Spleen (tissue), 7 donors: ENCODE measurements at regions not wholly inside any gene's neighbourhood (a gene's known extent, or its start where the extent isn't known, plus 50 kb on each side); places are given as distances from the start of the nearest gene placed in this dataset.

Source experiments
- POLR2A ChIP-seq, 3 donors: fragments of 450-650 bp; IDR thresholded peaks; one replicate each; pipeline ENCODE4 v1.5.1; 2017; ENCODE audit warnings: antibody characterized with exemption in 3 of 3, mild to moderate bottlenecking in 1 of 3
- TF ChIP-seq, protein P1 (sequence below), 11 experiments: fragments of 200-600 bp in 7 of 11; fragments of 450-650 bp in 4 of 11; sonication (generic) in 4 of 11; IDR thresholded peaks in 8 of 11; conservative IDR thresholded peaks in 3 of 11; 1 replicate in 7 of 11; 2 replicates in 4 of 11; pipeline versions ENCODE4 v1.4.0 to v1.8.0; 2016 to 2021; ENCODE audit warnings: antibody characterized with exemption in 11 of 11, inconsistent platforms in 4 of 11, mild to moderate bottlenecking in 1 of 11
- donor health status: DM: no; HTN: no; CAD: no; lungs with moderate emphysema.
- donor health status: DM: no; HTN: no; CAD: no.
- donor health status: DM: no; HTN: no; CAD: no.

DNA sequence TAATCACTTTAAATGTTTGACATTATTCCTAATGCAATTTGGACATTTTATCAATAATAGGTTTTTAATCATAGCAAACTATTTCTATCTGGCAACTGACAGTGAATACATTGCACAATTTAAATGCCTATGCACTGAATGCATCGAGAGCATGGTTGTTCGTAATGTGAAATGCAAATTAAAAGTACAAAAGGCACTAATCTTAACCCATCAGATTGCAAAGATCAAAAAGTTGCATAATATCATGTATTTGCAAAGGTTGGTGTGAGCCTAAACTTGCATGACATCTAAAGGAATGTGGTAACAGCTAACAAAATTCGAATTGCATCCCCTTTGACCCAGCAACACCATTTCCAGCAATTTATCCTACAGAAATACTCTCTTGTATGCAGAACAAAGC is 469.9 kb upstream of the IRAK1BP1 start:
- TF ChIP-seq, protein P1, sequence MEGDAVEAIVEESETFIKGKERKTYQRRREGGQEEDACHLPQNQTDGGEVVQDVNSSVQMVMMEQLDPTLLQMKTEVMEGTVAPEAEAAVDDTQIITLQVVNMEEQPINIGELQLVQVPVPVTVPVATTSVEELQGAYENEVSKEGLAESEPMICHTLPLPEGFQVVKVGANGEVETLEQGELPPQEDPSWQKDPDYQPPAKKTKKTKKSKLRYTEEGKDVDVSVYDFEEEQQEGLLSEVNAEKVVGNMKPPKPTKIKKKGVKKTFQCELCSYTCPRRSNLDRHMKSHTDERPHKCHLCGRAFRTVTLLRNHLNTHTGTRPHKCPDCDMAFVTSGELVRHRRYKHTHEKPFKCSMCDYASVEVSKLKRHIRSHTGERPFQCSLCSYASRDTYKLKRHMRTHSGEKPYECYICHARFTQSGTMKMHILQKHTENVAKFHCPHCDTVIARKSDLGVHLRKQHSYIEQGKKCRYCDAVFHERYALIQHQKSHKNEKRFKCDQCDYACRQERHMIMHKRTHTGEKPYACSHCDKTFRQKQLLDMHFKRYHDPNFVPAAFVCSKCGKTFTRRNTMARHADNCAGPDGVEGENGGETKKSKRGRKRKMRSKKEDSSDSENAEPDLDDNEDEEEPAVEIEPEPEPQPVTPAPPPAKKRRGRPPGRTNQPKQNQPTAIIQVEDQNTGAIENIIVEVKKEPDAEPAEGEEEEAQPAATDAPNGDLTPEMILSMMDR (IDR thresholded peaks at IDR 0.05 in 8 of 11, conservative IDR thresholded peaks at IDR 0.05 in 3 of 11), result no peak
- no peak for TF ChIP-seq POLR2A (IDR thresholded peaks at IDR 0.05)
